ENCODE measurements at regions not wholly inside any gene's neighbourhood (a gene's known extent, or its start where the extent isn't known, plus 50 kb on each side); places are given as distances from the start of the nearest gene placed in this dataset.

DNA sequence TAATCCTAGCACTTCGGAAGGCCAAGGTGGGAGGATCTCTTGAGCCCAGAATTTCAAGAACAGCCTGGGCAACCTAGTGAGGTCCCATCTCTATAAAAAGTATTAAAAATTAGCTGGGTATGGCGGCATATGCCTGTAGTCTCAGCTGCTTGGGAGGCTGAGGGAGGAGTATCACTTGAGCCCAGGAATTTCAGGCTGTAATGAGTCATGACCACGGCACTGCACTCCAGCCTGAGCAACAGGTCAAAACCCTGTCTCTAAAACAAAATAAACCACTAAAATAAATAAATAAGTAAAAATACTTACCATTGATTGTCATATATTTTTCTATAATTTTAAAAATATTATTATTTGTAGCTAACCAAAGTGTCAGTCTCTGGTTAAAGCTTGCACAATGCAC lies 315.6 kb upstream of the SMIM31 start:
- TF ChIP-seq, protein P1, sequence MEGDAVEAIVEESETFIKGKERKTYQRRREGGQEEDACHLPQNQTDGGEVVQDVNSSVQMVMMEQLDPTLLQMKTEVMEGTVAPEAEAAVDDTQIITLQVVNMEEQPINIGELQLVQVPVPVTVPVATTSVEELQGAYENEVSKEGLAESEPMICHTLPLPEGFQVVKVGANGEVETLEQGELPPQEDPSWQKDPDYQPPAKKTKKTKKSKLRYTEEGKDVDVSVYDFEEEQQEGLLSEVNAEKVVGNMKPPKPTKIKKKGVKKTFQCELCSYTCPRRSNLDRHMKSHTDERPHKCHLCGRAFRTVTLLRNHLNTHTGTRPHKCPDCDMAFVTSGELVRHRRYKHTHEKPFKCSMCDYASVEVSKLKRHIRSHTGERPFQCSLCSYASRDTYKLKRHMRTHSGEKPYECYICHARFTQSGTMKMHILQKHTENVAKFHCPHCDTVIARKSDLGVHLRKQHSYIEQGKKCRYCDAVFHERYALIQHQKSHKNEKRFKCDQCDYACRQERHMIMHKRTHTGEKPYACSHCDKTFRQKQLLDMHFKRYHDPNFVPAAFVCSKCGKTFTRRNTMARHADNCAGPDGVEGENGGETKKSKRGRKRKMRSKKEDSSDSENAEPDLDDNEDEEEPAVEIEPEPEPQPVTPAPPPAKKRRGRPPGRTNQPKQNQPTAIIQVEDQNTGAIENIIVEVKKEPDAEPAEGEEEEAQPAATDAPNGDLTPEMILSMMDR (IDR thresholded peaks at IDR 0.05) = no peak
- TF ChIP-seq POLR2A (IDR thresholded peaks at IDR 0.05) = no peak
